ENCODE measurements at regions not wholly inside any gene's neighbourhood (a gene's known extent, or its start where the extent isn't known, plus 50 kb on each side); places are given as distances from the start of the nearest gene placed in this dataset.

DNA sequence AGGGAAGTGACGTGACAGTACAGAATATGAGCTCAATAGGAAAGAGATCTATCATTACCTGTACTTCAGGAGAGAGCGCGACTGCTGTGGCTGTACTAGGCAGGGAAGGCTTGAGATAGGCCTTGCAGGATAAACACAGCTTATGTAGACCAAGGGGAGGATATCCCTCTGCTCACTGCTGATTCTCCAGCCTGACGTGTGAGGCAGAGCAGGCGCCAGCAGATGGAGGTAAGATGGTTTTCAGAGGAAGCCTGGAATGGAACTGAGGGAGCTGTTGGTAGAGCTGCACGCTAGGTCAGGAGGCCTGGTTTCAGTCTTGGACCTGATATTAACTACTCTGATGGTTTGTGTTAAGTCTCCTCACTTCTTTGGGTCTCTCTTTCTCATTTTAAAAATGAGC is 291.4 kb downstream of the YTHDC2 start:
- H3K4me1 Mint-ChIP-seq, result no peaks in the 10 kb centered on the region
- ATAC-seq, result no peak

DNA sequence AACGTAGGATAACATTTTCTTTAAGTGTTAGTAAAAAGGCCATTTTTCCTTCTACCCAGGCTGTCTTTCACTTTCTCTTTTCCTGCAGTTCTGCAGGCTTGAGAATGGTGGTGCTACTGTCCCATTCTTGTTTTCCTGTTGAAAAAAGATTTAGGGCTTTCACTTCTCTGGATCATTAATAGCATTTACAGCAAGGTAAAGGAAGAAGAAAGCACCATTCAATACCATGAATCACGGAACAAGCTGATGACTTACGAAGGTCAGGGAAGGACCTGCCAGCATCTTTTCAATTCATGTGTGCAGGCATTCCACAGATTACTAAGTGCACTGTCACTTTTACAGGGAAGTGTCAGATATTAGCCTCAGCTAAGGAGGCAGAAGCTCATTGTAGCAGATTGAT is 292.8 kb downstream of the YTHDC2 start:
- Mint-ChIP-seq H3K4me3 (no peak overlapping the region), H3K9me3 (peaks cover 4% of the 10 kb centered on the region), H3K27ac (no peak overlapping the region), H3K4me1 (no peaks in the 10 kb centered on the region), H3K36me3 (no peaks in the 10 kb centered on the region), H3K27me3 (no peaks in the 10 kb centered on the region)
- ATAC-seq, result no peak

More for the DNA sequence above, 291.4 kb downstream of the YTHDC2 start:
- H3K36me3 Mint-ChIP-seq, result no peaks in the 10 kb centered on the region
- H3K27me3 Mint-ChIP-seq, result no peaks in the 10 kb centered on the region
- peaks cover 4% of the 10 kb centered on the region for H3K9me3 Mint-ChIP-seq
- H3K27ac Mint-ChIP-seq, result no peak overlapping the region
- no peak overlapping the region for H3K4me3 Mint-ChIP-seq

DNA sequence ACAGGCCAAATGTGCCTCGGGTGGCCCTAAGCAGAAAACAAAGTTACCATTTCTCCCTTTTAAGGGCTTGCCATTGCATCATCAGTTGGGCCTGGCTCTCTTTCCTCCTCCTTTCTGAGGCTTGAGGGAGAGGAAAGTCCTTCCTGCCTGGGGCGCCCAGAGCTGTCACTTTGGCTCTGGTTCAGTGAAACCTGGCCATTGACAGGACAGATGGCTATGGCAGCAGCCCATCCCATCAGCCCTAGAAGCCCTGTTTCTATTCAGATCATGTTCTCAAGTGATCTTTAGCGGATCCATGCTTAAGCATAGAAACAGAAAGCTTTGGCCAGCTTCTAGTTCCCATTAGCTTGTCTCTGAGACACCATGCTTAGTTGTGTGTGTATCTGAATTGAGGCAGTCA is 293.4 kb downstream of the YTHDC2 start:
- no peaks in the 10 kb centered on the region for H3K27me3 Mint-ChIP-seq
- H3K4me3 Mint-ChIP-seq, result no peak overlapping the region
- H3K4me1 Mint-ChIP-seq, result no peaks in the 10 kb centered on the region
- no peaks in the 10 kb centered on the region for H3K36me3 Mint-ChIP-seq
- peaks cover 4% of the 10 kb centered on the region for H3K9me3 Mint-ChIP-seq
- no peak for ATAC-seq
- no peak overlapping the region for H3K27ac Mint-ChIP-seq

DNA sequence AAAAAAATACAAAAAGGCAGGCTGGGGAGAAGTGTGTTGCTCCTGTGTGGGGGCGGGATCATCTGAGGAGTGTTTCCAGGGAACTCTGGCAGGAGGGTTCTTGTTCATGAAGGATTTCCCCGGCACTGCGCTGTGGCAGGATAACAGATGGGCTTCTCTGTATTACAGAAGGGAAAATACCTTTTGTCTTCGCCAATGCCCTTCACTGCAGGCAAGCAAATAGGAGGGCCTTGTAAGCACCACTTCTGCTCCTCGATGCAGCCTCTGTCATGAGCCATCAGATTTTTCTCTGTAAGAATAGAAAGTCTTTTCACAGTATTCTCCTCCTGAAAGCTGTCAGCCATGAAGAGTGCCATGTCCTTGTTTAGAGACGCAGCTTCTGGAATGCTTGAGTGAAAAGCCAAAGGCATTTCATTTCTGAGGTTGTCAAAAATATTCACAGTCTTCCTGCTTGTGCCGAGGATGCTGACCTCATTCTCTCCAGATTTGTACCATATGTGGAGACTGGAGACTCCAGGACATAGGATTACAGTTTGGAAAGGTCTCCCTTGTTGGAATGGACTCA is 294.0 kb downstream of the YTHDC2 start:
- Mint-ChIP-seq H3K27ac (no peak overlapping the region), H3K4me1 (no peaks in the 10 kb centered on the region), H3K36me3 (no peaks in the 10 kb centered on the region), H3K9me3 (peaks cover 4% of the 10 kb centered on the region), H3K4me3 (no peak overlapping the region), H3K27me3 (no peaks in the 10 kb centered on the region)
- no peak for ATAC-seq

DNA sequence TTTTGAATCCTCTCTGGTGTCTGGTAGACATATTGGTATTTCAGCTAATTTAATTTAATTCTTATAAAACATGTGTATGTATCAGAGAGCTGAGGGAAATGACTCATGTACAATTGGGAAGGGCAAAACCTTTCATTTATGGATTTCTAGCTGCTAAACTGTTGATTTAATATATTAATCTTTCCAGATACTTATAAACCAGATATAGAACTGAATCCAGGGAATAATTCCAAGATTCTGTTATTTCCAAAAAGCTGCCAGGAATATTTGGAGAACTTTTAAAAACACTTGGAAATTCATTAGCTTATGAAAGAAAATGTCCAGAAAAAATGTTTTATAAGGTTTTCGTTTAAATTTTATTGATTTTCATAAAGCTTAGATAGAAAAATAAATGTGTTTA is 295.5 kb downstream of the YTHDC2 start:
- Mint-ChIP-seq H3K27ac (no peak overlapping the region), H3K4me3 (no peak overlapping the region), H3K36me3 (no peaks in the 10 kb centered on the region), H3K27me3 (no peaks in the 10 kb centered on the region), H3K9me3 (peaks cover 4% of the 10 kb centered on the region), H3K4me1 (no peaks in the 10 kb centered on the region)
- ATAC-seq, result no peak

DNA sequence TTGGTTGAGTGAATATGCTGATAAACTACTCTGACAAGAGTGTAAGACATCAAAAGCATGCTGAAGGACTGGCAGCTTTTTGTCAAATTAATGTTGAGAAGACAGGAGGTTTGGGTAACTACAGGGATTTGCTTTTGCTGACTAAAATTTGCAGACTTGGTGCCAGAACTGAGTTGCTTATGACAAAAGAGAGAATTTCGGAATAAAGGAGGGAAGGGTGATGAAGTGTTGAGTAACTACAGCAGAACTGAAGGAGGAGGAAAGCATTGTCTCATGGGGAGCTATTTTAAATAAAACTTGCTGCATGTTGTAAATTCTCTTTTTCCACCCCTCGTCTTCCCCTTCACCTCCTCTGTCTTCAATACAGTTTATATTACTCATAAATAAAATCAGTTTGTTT is 296.1 kb downstream of the YTHDC2 start:
- H3K36me3 Mint-ChIP-seq, result no peaks in the 10 kb centered on the region
- H3K4me3 Mint-ChIP-seq, result no peak overlapping the region
- H3K27me3 Mint-ChIP-seq, result no peaks in the 10 kb centered on the region
- ATAC-seq, result no peak
- H3K9me3 Mint-ChIP-seq, result no peaks in the 10 kb centered on the region
- H3K4me1 Mint-ChIP-seq, result no peaks in the 10 kb centered on the region
- H3K27ac Mint-ChIP-seq, result no peak overlapping the region

DNA sequence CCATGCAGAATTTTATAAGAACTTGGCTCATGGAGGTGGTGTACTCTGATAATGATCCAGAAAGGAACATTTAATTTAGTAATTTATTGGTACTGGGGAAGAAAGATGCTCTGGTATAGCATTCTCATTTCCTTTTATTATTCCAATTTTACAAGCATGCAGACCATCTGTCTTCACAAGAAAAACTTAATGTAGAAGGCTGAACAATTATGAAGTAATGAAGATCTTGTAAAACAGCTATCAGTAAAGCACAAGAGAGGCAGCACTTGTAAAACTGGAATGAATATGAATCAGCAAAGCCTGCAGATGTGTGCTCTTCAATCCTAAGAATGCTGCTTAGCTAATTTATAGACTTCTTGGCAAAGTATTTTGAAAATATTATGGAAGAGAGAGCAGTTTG is 300.0 kb downstream of the YTHDC2 start:
- Mint-ChIP-seq H3K27ac (no peak overlapping the region), H3K4me1 (no peaks in the 10 kb centered on the region), H3K36me3 (no peaks in the 10 kb centered on the region), H3K27me3 (no peaks in the 10 kb centered on the region), H3K4me3 (no peak overlapping the region), H3K9me3 (no peaks in the 10 kb centered on the region)
- ATAC-seq, result no peak

DNA sequence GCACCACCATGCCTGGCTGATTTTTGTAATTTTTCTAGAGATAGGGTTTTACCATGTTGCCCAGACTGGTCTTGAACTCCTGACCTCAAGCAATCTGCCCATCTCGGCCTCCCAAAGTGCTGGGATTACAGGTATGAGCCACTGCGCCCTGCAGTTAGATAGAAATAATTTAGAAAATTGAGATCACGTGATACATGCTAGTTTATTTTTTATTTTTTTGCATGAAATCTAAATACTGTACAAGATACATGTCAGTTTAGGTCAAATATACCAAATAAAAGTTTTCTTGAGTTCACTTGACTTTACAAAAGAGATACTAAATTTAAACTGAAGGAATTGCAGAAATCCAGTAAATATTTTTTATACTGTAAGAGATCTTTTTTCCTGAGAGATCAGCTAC is 304.2 kb downstream of the YTHDC2 start:
- H3K36me3 Mint-ChIP-seq, result no peaks in the 10 kb centered on the region
- no peaks in the 10 kb centered on the region for H3K27me3 Mint-ChIP-seq
- H3K27ac Mint-ChIP-seq, result no peak overlapping the region
- no peak for ATAC-seq
- H3K9me3 Mint-ChIP-seq, result peaks cover 3% of the 10 kb centered on the region
- no peaks in the 10 kb centered on the region for H3K4me1 Mint-ChIP-seq
- no peak overlapping the region for H3K4me3 Mint-ChIP-seq

DNA sequence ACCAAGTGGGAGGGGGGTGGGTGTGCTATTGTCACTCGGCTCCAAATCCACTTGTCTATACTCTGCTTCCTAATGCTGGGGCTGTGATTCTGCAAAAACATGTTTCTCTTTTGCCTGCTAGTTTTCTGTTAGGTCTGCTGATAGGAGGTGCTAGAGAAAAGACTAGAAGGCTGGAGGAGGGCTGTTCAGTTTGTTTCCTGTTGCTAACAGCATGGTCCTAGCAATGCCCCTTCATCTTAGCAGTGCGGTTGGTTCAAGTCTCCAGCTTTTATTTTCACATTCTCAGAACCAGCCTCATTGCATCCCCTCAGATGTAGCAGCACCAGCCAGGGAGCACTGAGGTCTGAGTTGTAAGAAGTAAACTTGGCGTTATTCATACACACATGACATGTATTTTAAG is 310.2 kb downstream of the YTHDC2 start:
- H3K4me1 Mint-ChIP-seq, result no peaks in the 10 kb centered on the region
- ATAC-seq, result no peak
- no peak overlapping the region for H3K4me3 Mint-ChIP-seq
- H3K9me3 Mint-ChIP-seq, result peaks cover 17% of the 10 kb centered on the region
- no peaks in the 10 kb centered on the region for H3K36me3 Mint-ChIP-seq
- H3K27me3 Mint-ChIP-seq, result no peaks in the 10 kb centered on the region
- H3K27ac Mint-ChIP-seq, result no peak overlapping the region

DNA sequence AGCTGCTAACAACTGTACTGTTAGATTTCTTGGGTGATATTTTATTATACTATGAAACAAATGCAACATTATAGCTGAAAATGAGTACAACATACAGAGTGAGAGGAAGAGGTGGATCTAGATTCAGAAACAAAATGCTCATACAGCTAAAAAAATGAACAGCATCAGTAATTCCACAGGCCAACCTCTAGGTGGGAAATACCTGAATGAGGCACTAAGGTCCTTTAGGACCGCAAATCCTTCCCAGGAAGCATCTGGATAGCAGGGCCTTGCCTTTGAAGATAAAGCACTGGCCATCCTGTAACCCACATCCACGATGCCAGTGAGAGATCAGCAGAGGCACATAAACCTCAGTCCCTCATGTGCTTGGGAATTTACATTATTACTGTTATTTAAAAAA is 310.8 kb downstream of the YTHDC2 start:
- no peaks in the 10 kb centered on the region for H3K4me1 Mint-ChIP-seq
- H3K27ac Mint-ChIP-seq, result no peak overlapping the region
- no peak overlapping the region for H3K4me3 Mint-ChIP-seq
- H3K27me3 Mint-ChIP-seq, result no peaks in the 10 kb centered on the region
- ATAC-seq, result no peak
- no peaks in the 10 kb centered on the region for H3K36me3 Mint-ChIP-seq
- H3K9me3 Mint-ChIP-seq, result peaks cover 14% of the 10 kb centered on the region

DNA sequence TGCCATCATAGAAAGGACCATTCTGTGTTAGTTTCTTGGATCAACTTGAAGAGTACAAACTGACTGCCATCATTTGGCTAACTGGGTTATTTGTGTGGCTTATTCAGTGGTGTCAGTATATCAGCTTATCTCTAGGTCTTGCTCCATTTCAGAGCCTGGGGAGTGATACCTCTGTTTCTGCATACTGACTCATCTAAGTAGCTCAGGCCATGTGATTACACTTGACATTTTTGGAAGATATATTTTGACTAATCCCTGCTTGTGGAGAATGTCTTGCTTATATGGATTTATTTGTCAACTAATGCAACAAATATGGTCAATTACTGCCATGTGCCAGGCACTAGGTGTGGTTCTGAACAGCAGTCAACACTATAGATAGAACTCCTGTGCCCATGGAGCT is 311.7 kb downstream of the YTHDC2 start:
- Mint-ChIP-seq H3K9me3 (peaks cover 14% of the 10 kb centered on the region), H3K4me1 (no peaks in the 10 kb centered on the region), H3K36me3 (no peaks in the 10 kb centered on the region), H3K27me3 (no peaks in the 10 kb centered on the region), H3K27ac (no peak overlapping the region), H3K4me3 (no peak overlapping the region)
- no peak for ATAC-seq

DNA sequence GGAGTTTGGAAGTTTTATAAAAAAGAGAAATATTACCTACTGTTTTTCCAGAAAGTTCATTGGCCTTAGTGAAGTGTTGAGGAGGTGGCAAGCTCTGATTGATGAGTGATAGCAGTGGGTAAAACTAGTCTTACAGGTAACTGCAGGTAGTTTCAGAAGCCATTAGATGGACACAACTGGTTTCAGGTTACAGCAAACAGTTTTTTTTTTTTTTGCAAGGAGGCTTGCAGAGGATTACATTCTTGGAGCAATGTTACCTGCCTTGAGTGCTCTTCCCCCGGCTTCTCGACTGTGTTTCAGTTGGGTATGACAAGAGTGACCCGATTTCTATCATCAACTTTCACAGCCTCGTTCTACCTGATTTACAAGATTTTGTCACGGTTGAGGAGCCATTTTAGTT is 333.4 kb downstream of the YTHDC2 start:
- Mint-ChIP-seq H3K9me3 (peaks cover 3% of the 10 kb centered on the region), H3K4me3 (no peak overlapping the region), H3K27ac (no peak overlapping the region), H3K36me3 (no peaks in the 10 kb centered on the region), H3K27me3 (no peaks in the 10 kb centered on the region), H3K4me1 (no peaks in the 10 kb centered on the region)
- no peak for ATAC-seq

DNA sequence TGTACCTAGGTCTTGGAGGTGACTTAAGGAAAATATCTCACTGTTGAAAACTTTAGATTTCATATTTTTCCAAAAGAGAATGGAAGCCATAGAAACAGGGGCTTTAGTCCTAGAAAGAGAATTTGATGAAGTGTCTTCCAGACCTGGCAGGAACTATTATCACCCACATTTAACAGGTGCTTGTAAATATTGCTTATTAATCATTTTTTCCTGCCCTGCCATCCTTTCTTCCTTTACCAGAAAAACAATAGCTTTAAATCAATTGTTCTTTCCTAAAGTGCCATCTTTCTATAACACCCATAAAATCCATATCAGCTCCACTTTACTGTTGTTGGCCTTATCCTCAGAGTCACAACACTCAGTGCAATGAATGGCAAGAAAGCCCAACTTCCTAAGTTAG is 350.9 kb downstream of the YTHDC2 start:
- no peak for ATAC-seq
- Mint-ChIP-seq H3K9me3 (no peaks in the 10 kb centered on the region), H3K27me3 (no peaks in the 10 kb centered on the region), H3K4me1 (no peaks in the 10 kb centered on the region), H3K4me3 (no peak overlapping the region), H3K36me3 (no peaks in the 10 kb centered on the region), H3K27ac (no peak overlapping the region)

DNA sequence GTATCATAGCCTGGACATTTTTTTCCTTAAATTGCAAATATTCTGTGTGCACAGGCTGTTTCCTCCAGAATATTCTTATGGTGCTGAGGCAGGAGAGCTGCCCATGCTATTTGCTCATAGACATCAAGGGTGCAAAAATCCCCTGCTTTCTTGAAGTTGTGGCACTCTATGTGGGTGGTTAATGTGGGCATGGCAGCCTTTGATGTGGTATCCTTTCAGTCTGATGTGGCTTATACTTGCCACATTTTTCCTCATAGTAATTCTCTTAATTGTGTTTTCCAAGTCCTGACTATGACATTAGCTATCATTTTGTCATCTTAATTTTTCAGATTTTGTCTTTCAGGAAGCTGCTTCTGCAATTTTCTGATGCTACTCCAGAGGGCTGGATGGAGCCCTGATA is 353.3 kb downstream of the YTHDC2 start:
- Mint-ChIP-seq H3K4me1 (no peaks in the 10 kb centered on the region), H3K27me3 (no peaks in the 10 kb centered on the region), H3K27ac (no peak overlapping the region), H3K36me3 (no peaks in the 10 kb centered on the region), H3K4me3 (no peak overlapping the region), H3K9me3 (no peaks in the 10 kb centered on the region)
- peak; percentile 31 for ATAC-seq

DNA sequence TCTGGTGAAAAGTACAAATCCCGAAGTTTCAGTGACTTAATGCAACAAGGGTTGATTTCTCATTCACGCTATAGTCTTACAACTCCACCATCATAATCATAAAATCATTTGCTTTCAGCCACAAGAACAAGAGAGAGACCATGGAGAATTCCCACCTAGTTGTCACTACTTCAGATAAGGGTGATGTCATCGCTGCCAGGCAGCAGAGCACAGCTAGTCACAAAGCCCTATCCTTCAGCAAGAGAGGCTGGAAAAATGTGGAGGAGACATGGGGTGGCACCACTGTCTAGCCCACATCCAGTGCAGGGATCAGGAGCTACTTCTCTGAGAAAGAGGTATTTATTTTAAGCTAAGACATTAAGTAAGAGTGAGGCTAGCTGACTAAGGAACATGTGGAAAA is 356.1 kb downstream of the YTHDC2 start:
- H3K36me3 Mint-ChIP-seq, result no peaks in the 10 kb centered on the region
- H3K4me3 Mint-ChIP-seq, result no peak overlapping the region
- no peak overlapping the region for H3K27ac Mint-ChIP-seq
- H3K4me1 Mint-ChIP-seq, result no peaks in the 10 kb centered on the region
- H3K9me3 Mint-ChIP-seq, result no peaks in the 10 kb centered on the region
- H3K27me3 Mint-ChIP-seq, result no peaks in the 10 kb centered on the region
- ATAC-seq, result no peak

DNA sequence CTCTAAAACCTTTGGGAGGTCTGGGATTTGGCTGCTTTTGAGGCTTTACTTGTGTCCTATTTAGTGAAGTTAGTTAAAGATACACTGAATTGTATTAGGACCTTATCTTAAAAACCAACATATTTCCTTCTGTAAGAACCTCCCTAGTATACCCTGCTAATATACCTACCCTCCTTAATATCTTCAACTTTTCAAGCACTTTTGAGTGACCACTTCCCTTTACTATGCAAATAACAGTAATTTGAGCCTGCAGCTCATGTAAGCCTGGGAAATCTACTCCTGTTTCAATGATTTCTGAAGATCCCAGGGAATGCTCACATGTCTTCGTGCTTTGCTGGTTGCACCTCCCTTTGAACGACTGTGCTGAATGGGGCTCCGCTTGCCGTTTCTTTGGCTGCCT is 358.5 kb downstream of the YTHDC2 start:
- Mint-ChIP-seq H3K9me3 (peaks cover 2% of the 10 kb centered on the region), H3K36me3 (no peaks in the 10 kb centered on the region), H3K27me3 (no peaks in the 10 kb centered on the region), H3K4me3 (no peak overlapping the region), H3K4me1 (no peaks in the 10 kb centered on the region), H3K27ac (no peak overlapping the region)
- no peak for ATAC-seq

DNA sequence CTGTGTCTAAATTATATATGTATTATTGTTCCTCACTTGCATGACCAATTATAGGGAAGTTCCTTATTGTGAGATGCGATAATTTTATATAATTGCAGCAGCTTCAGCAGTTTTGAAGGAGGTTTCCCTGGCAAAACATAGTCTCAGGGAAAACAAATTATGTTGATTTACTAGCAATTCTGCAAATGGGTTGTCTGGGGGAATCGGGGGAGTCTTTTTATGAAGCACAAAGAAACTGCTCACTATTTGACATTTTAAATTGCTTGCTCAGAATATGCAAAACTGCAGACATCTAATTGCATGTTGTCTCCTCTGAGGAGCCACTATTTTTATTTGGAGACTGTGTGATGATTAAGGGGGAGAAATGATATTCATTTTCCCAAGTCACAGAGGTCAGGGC is 361.6 kb downstream of the YTHDC2 start:
- ATAC-seq, result no peak
- Mint-ChIP-seq H3K4me3 (no peak overlapping the region), H3K4me1 (no peaks in the 10 kb centered on the region), H3K9me3 (peaks cover 13% of the 10 kb centered on the region), H3K36me3 (no peaks in the 10 kb centered on the region), H3K27ac (no peak overlapping the region), H3K27me3 (no peaks in the 10 kb centered on the region)

All from stimulated activated memory B cell treated with anti-CD40 and anti-IgM and Interleukin-4, amounts not matched to agents 10 μg/mL and 1 μg/mL and 100 μg/mL, for 72 hours (primary cell).